MM.1S (cell line): ENCODE measurements at regions not wholly inside any gene's neighbourhood (a gene's known extent, or its start where the extent isn't known, plus 50 kb on each side); places are given as distances from the start of the nearest gene placed in this dataset.

Source experiments
- DNase-seq: peaks from one replicate; pipeline ENCODE4 v3.0.0-alpha.2; 2015
- H2AFZ ChIP-seq: fragments of 300-600 bp; sonication (generic); 2 replicates; pipeline ENCODE4 v1.6.0; 2016; ENCODE audit warnings: antibody characterized with exemption, low read length
- H3F3A ChIP-seq: fragments of 300-600 bp; sonication (generic); 2 replicates; pipeline ENCODE4 v1.6.1; 2016; ENCODE audit warnings: mild to moderate bottlenecking, antibody characterized with exemption, low read length, moderate library complexity, mixed read lengths; ENCODE audit not compliant: insufficient read depth
- H3K27ac ChIP-seq: fragments of 300-600 bp; sonication (generic); 2 replicates; pipeline ENCODE4 v1.5.1; 2016; ENCODE audit warnings: mild to moderate bottlenecking, low read length
- H3K27me3 ChIP-seq: fragments of 300-600 bp; sonication (generic); replicated peaks from 2 replicates; pipeline ENCODE4 v1.6.0; 2016; ENCODE audit warnings: low read length; ENCODE audit not compliant: insufficient read depth
- H3K36me3 ChIP-seq: fragments of 300-600 bp; sonication (generic); replicated peaks from 2 replicates; pipeline ENCODE4 v1.6.1; 2016; ENCODE audit warnings: mild to moderate bottlenecking, low read length, mixed read lengths; ENCODE audit not compliant: insufficient read depth
- H3K4me1 ChIP-seq: fragments of 300-600 bp; sonication (generic); 2 replicates; pipeline ENCODE4 v1.6.1; 2016; ENCODE audit warnings: low read length, mixed read lengths
- H3K4me2 ChIP-seq: fragments of 300-600 bp; sonication (generic); 2 replicates; pipeline ENCODE4 v1.6.0; 2016; ENCODE audit warnings: low read depth, low read length
- H3K4me3 ChIP-seq: fragments of 300-600 bp; sonication (generic); 2 replicates; pipeline ENCODE4 v1.5.1; 2016; ENCODE audit warnings: low read length, mixed read lengths
- H3K79me2 ChIP-seq: fragments of 300-600 bp; sonication (generic); 2 replicates; pipeline ENCODE4 v1.6.1; 2016; ENCODE audit warnings: mixed run types, low read length, mixed read lengths
- H3K9ac ChIP-seq: fragments of 300-600 bp; sonication (generic); 2 replicates; pipeline ENCODE4 v1.6.1; 2016; ENCODE audit warnings: low read length, mixed read lengths
- H3K9me2 ChIP-seq: fragments of 300-600 bp; sonication (generic); replicated peaks from 2 replicates; pipeline ENCODE4 v1.6.1; 2016; ENCODE audit warnings: mild to moderate bottlenecking, low read length, mixed read lengths; ENCODE audit not compliant: insufficient read depth
- H3K9me3 ChIP-seq: fragments of 300-600 bp; sonication (generic); replicated peaks from 2 replicates; pipeline ENCODE4 v1.6.1; 2016; ENCODE audit warnings: mild to moderate bottlenecking, low read length, mixed read lengths; ENCODE audit not compliant: insufficient read depth
- H4K20me1 ChIP-seq: fragments of 300-600 bp; sonication (generic); 2 replicates; pipeline ENCODE4 v1.6.1; 2016; ENCODE audit warnings: mild to moderate bottlenecking, low read length, moderate library complexity, mixed read lengths; ENCODE audit not compliant: insufficient read depth
- CTCF ChIP-seq: fragments of 300-600 bp; sonication (generic); IDR thresholded peaks from 2 replicates; pipeline ENCODE4 v1.5.1; 2016; ENCODE audit warnings: antibody characterized with exemption, low read length, mixed read lengths
- EZH2 ChIP-seq: fragments of 300-600 bp; sonication (generic); optimal IDR thresholded peaks from 2 replicates; pipeline ENCODE3; 2017; ENCODE audit warnings: low read depth, mild to moderate bottlenecking, antibody characterized with exemption, low read length, mixed read lengths
- EZH2phosphoT487 ChIP-seq: fragments of 300-600 bp; sonication (generic); IDR thresholded peaks from 2 replicates; pipeline ENCODE4 v1.6.1; 2018; ENCODE audit warnings: antibody characterized with exemption, low read length

GRCh38 chr10:110414548-110415309 lies 83.0 kb upstream of the DUSP5 start:
- Histone ChIP-seq H3K9me2 (no peaks in the 10 kb centered on the region), H4K20me1 (no peaks in the 10 kb centered on the region), H3K36me3 (no peaks in the 10 kb centered on the region), H3K9me3 (no peaks in the 10 kb centered on the region), H2AFZ (no peak overlapping the region), H3K27me3 (no peaks in the 10 kb centered on the region), H3K4me2 (peak overlapping the region; percentile 65), H3K4me1 (peaks cover 72% of the 10 kb centered on the region), H3K4me3 (peak overlapping the region; percentile 14; the same call in 1 of the 2 replicates), H3K79me2 (no peaks in the 10 kb centered on the region), H3K27ac (peak overlapping the region; percentile 96), H3F3A (peaks cover 29% of the 10 kb centered on the region), H3K9ac (peak overlapping the region; percentile 73)
- no peak for TF ChIP-seq EZH2
- no peak for TF ChIP-seq EZH2phosphoT487
- TF ChIP-seq CTCF, result no peak
- DNase-seq, result peak; percentile 98

- H3F3A ChIP-seq, result peaks cover 30% of the 10 kb centered on the region
- H3K4me3 ChIP-seq, result no peak overlapping the region
- peak overlapping the region; percentile 55 for H2AFZ ChIP-seq
- peaks cover 73% of the 10 kb centered on the region for H3K4me1 ChIP-seq
- peak overlapping the region; percentile 96 for H3K27ac ChIP-seq
- H3K36me3 ChIP-seq, result no peaks in the 10 kb centered on the region
- no peaks in the 10 kb centered on the region for H3K9me2 ChIP-seq
- no peaks in the 10 kb centered on the region for H4K20me1 ChIP-seq
- H3K4me2 ChIP-seq, result peak overlapping the region; percentile 65; the same call in 1 of the 2 replicates
- DNase-seq, result peak; percentile 30
- TF ChIP-seq EZH2phosphoT487, result no peak
- TF ChIP-seq EZH2, result no peak
- no peak for TF ChIP-seq CTCF
- no peaks in the 10 kb centered on the region for H3K9me3 ChIP-seq
- no peaks in the 10 kb centered on the region for H3K79me2 ChIP-seq
- H3K9ac ChIP-seq, result peak overlapping the region; percentile 73
- H3K27me3 ChIP-seq, result no peaks in the 10 kb centered on the region
Observed at GRCh38 chr10:110415809-110416208, 81.9 kb upstream of the DUSP5 start.

GRCh38 chr10:110416776-110417711 lies 80.7 kb upstream of the DUSP5 start:
- Histone ChIP-seq H3K9ac (no peak overlapping the region), H3K4me1 (peaks cover 79% of the 10 kb centered on the region), H3K4me3 (no peak overlapping the region), H2AFZ (no peak overlapping the region), H3K4me2 (no peak overlapping the region), H3K36me3 (no peaks in the 10 kb centered on the region), H3K27me3 (no peaks in the 10 kb centered on the region), H3K79me2 (no peaks in the 10 kb centered on the region), H3K9me2 (no peaks in the 10 kb centered on the region), H3F3A (peaks cover 42% of the 10 kb centered on the region), H3K9me3 (no peaks in the 10 kb centered on the region), H4K20me1 (no peaks in the 10 kb centered on the region), H3K27ac (no peak overlapping the region)
- DNase-seq, result no peak
- TF ChIP-seq EZH2phosphoT487 (no peak), CTCF (no peak), EZH2 (no peak)
